Uterus (tissue), 3 donors: ENCODE measurements at regions not wholly inside any gene's neighbourhood (a gene's known extent, or its start where the extent isn't known, plus 50 kb on each side); places are given as distances from the start of the nearest gene placed in this dataset.

ENCODE experiments used
- DNase-seq, 2 donors: peaks; one replicate each; pipeline ENCODE4 v3.0.0-alpha.2; 2019 to 2020
- H3K27ac ChIP-seq, 2 donors: fragments of 200-600 bp; sonication (generic); 1 replicate in 1 of 2; 2 replicates in 1 of 2; pipeline ENCODE4 v1.5.1; 2016 to 2018
- H3K27me3 ChIP-seq, 2 donors: fragments of 200-600 bp; sonication (generic); one replicate each; pipeline ENCODE4 v1.5.1; 2018 to 2019; ENCODE audit warnings: control low read depth in 1 of 2
- H3K36me3 ChIP-seq, 2 donors: fragments of 200-600 bp; sonication (generic); one replicate each; pipeline ENCODE4 v1.5.1; 2019; ENCODE audit warnings: control low read depth in 1 of 2
- H3K4me1 ChIP-seq, 2 donors: fragments of 200-600 bp; sonication (generic); one replicate each; pipeline ENCODE4 v1.5.1; 2018 to 2019; ENCODE audit warnings: control low read depth in 1 of 2
- H3K4me3 ChIP-seq, 2 donors: fragments of 200-600 bp; sonication (generic); 1 replicate in 1 of 2; 2 replicates in 1 of 2; pipeline ENCODE4 v1.5.1; 2018 to 2019; ENCODE audit warnings: mild to moderate bottlenecking in 1 of 2
- H3K9me3 ChIP-seq, 2 donors: fragments of 200-600 bp; sonication (generic); one replicate each; pipeline ENCODE4 v1.5.1; 2019; ENCODE audit warnings: control low read depth in 1 of 2
- POLR2A ChIP-seq, 2 donors: fragments of 450-650 bp; IDR thresholded peaks; one replicate each; pipeline ENCODE4 v1.6.1; 2016; ENCODE audit warnings: antibody characterized with exemption in 2 of 2, mild to moderate bottlenecking in 1 of 2, moderate library complexity in 1 of 2
- intact Hi-C: fragments of 100-400 bp; cut with DNase I; formaldehyde crosslinking; loops from one replicate; pipeline ENCODE4 v1.15.1; 2023; ENCODE audit warnings: low total_unique reads
- TF ChIP-seq, protein P1 (sequence below), 4 experiments: fragments of 200-600 bp in 2 of 4; fragments of 450-650 bp in 2 of 4; sonication (generic) in 2 of 4; IDR thresholded peaks; one replicate each; pipeline ENCODE4 v1.5.1; 2016 to 2019; ENCODE audit warnings: antibody characterized with exemption in 4 of 4, mild to moderate bottlenecking in 2 of 4, moderate library complexity in 1 of 4
- donor health status: DM: yes; HTN: yes; CAD: no.

DNA sequence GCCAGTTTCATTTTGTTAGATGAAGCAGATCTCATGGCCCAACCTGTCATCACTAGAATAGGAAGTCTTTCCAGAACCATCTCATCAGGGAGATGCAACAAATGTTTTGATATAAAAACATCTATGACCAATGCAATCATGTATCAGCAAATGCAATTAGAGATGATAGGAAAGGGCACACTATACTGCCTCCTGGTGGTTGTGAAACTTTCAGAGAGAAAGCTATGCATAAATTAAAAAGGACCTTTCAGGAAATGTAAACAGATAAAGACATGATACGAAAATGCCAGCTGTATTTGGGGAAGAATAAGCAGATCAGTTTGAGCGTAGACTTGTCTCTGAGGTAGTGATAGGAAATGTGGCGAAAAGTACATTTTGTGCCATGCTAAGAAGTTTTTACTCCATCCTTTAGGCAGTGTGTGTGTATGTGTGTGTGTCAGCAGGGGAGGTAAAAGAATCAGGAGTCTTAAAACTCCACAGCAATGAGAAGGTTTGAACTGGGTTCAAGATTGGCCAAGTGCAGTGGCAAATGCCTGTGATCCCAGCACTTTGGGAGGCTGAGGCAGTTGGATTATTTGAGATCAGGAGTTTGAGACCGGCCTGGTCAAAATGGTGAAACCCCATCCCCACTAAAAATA is 479.3 kb downstream of the CPS1 start:
- no peak overlapping the region for H3K4me3 ChIP-seq
- TF ChIP-seq POLR2A (IDR thresholded peaks at IDR 0.05): no peak
- TF ChIP-seq, protein P1, sequence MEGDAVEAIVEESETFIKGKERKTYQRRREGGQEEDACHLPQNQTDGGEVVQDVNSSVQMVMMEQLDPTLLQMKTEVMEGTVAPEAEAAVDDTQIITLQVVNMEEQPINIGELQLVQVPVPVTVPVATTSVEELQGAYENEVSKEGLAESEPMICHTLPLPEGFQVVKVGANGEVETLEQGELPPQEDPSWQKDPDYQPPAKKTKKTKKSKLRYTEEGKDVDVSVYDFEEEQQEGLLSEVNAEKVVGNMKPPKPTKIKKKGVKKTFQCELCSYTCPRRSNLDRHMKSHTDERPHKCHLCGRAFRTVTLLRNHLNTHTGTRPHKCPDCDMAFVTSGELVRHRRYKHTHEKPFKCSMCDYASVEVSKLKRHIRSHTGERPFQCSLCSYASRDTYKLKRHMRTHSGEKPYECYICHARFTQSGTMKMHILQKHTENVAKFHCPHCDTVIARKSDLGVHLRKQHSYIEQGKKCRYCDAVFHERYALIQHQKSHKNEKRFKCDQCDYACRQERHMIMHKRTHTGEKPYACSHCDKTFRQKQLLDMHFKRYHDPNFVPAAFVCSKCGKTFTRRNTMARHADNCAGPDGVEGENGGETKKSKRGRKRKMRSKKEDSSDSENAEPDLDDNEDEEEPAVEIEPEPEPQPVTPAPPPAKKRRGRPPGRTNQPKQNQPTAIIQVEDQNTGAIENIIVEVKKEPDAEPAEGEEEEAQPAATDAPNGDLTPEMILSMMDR (IDR thresholded peaks at IDR 0.05): no peak
- no peak for DNase-seq
- no peaks in the 10 kb centered on the region for H3K9me3 ChIP-seq
- intact Hi-C loops: no loop called here
- no peaks in the 10 kb centered on the region for H3K27me3 ChIP-seq
- peaks cover 0 to 4% of the 10 kb centered on the region in 2 donors for H3K36me3 ChIP-seq
- no peaks in the 10 kb centered on the region for H3K4me1 ChIP-seq
- no peak overlapping the region for H3K27ac ChIP-seq

DNA sequence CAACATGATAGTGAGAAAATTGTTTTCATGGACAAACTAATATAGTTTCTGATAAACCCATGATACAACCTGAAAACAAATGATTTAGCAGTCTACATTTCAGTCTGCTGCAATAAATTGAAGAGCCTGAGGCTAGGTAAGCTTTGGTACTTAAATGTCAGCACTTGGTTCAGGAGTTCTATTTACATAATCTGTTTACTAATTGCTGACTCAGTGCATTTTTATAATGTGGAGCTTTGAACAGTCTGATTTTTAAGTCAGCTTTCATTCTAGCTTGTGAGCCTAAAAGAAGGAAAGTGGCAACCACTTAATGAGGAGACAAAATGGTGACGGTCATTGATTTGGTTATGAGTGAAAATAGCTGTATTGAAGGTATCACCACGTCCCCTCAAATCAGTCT is 488.6 kb downstream of the CPS1 start:
- intact Hi-C loops: no loop called here

DNA sequence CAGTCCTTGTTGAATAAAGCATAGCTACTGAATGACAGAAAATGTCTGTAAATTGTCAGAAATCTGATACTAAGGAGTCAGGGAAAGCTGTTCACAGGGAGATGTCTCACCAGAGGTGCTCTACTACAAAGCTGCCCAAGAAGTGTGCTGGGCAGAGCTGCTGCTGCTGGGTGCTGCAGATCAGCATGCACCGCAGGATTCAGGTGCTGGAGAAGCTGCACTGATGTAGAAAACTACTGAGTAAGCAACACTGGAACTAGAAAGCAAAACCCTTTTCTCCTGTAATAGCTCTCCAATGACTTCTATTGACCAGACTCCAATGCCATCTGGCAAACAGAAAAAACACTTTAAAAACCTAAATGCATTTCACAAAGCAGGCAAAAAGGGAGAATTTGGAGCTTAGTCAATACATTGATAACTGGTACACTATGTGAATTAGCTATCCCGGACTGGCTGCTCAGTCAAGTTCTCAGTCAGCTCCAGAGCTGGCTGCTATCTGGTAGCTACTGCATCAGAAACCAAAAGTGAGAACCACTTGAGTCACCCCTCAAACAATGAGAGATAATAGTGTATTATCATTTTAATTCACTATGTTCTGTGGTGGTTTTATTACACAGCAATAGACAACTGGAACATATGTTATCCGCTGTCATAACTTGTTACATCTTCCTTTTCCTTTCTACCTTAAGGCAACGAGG is 493.1 kb downstream of the CPS1 start:
- Histone ChIP-seq H3K4me1 (no peaks in the 10 kb centered on the region), H3K27ac (no peak overlapping the region), H3K9me3 (no peaks in the 10 kb centered on the region), H3K4me3 (no peak overlapping the region), H3K36me3 (no peaks in the 10 kb centered on the region), H3K27me3 (no peaks in the 10 kb centered on the region)
- intact Hi-C loops: no loop called here
- no peak for DNase-seq
- no peak for TF ChIP-seq POLR2A (IDR thresholded peaks at IDR 0.05)
- TF ChIP-seq, protein P1 (IDR thresholded peaks at IDR 0.05): no peak

More for the DNA sequence above, 488.6 kb downstream of the CPS1 start:
- no peaks in the 10 kb centered on the region for H3K9me3 ChIP-seq
- no peak overlapping the region for H3K4me3 ChIP-seq
- H3K27ac ChIP-seq: no peak overlapping the region
- no peak for DNase-seq
- H3K4me1 ChIP-seq: no peaks in the 10 kb centered on the region
- TF ChIP-seq, protein P1 (IDR thresholded peaks at IDR 0.05): no peak
- TF ChIP-seq POLR2A (IDR thresholded peaks at IDR 0.05): no peak
- no peaks in the 10 kb centered on the region for H3K27me3 ChIP-seq
- no peaks in the 10 kb centered on the region for H3K36me3 ChIP-seq

DNA sequence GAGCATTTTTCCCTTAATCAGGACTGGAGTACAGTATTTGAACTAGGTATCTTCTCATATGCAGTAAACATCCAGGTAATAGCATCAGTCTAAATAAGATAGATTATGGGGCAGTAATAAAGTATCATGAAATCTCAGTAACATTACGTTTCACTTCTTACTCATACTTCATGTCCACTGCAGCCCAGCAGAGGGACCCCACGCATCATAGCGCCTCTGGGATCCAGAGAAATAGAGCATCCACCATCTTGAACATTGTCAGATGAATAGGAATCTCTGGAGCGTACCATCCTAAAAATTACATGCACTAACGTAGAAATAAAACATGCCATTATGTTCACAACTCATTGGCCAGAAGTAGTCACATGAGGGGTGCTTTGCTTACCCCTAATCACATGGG is 499.0 kb downstream of the CPS1 start:
- no peak for DNase-seq
- H3K4me3 ChIP-seq: no peak overlapping the region
- no peak for TF ChIP-seq POLR2A (IDR thresholded peaks at IDR 0.05)
- TF ChIP-seq, protein P1 (IDR thresholded peaks at IDR 0.05): no peak
- no peaks in the 10 kb centered on the region for H3K4me1 ChIP-seq
- H3K9me3 ChIP-seq: no peaks in the 10 kb centered on the region
- no peaks in the 10 kb centered on the region for H3K27me3 ChIP-seq
- no peak overlapping the region for H3K27ac ChIP-seq
- no peaks in the 10 kb centered on the region for H3K36me3 ChIP-seq
- intact Hi-C loops: no loop called here

DNA sequence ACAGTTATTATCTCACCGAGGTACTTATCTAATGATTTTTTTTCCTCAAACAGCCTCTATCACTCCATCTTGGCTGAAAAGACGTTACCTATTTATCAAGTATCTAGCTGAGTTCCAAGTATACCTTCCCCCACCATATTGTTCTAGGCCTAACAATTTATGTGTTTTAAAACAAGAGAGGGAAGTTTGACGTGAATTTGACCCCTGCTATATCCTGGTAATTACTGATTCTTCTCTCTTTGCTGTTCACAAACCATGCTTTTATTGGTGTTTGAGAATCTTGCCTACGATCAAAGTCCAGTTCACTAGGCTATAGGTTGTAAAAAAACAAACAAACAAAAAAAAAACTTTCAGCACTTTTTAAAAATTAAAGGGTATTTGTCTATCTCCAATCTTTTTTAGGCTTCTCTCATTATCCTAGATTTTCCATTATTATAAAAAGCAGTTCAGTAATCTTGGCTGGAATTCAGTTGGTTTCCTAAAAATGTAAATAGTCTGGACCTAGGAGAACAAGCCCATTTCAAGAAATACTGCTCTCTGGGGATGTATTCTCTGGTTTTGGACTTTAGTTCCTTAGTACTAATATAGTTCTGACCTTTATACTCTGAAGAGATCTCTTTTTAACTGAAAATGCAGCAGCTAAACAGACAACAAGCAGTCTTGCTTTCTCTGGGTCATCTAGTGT is 505.4 kb downstream of the CPS1 start:
- no peak overlapping the region for H3K27ac ChIP-seq
- no peaks in the 10 kb centered on the region for H3K4me1 ChIP-seq
- H3K9me3 ChIP-seq: no peaks in the 10 kb centered on the region
- H3K36me3 ChIP-seq: no peaks in the 10 kb centered on the region
- H3K27me3 ChIP-seq: no peaks in the 10 kb centered on the region
- TF ChIP-seq, protein P1 (IDR thresholded peaks at IDR 0.05): no peak
- TF ChIP-seq POLR2A (IDR thresholded peaks at IDR 0.05): no peak
- no peak for DNase-seq
- intact Hi-C loops: no loop called here
- H3K4me3 ChIP-seq: no peak overlapping the region
